ENCODE measurements at regions not wholly inside any gene's neighbourhood (a gene's known extent, or its start where the extent isn't known, plus 50 kb on each side); places are given as distances from the start of the nearest gene placed in this dataset.

- TF ChIP-seq, protein P1, sequence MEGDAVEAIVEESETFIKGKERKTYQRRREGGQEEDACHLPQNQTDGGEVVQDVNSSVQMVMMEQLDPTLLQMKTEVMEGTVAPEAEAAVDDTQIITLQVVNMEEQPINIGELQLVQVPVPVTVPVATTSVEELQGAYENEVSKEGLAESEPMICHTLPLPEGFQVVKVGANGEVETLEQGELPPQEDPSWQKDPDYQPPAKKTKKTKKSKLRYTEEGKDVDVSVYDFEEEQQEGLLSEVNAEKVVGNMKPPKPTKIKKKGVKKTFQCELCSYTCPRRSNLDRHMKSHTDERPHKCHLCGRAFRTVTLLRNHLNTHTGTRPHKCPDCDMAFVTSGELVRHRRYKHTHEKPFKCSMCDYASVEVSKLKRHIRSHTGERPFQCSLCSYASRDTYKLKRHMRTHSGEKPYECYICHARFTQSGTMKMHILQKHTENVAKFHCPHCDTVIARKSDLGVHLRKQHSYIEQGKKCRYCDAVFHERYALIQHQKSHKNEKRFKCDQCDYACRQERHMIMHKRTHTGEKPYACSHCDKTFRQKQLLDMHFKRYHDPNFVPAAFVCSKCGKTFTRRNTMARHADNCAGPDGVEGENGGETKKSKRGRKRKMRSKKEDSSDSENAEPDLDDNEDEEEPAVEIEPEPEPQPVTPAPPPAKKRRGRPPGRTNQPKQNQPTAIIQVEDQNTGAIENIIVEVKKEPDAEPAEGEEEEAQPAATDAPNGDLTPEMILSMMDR (IDR thresholded peaks at IDR 0.05) = no peak
- TF ChIP-seq POLR2A (IDR thresholded peaks at IDR 0.05) = no peak
These were observed 67.1 kb upstream of the POU3F3 start for GRCh38 chr2:104786821-104787220.

Measured in uterus (tissue), 2 donors.